Neural progenitor cell (in vitro differentiated cells): ENCODE measurements at regions not wholly inside any gene's neighbourhood (a gene's known extent, or its start where the extent isn't known, plus 50 kb on each side); places are given as distances from the start of the nearest gene placed in this dataset.

Experiments used
- DNase-seq: peaks from one replicate; pipeline ENCODE4 v3.0.0-alpha.2; 2016; ENCODE audit warnings: low spot score
- H2AFZ ChIP-seq: fragments of 200-600 bp; sonication (generic); replicated peaks from 2 replicates; pipeline ENCODE4 v1.6.1; 2016; ENCODE audit warnings: antibody characterized with exemption
- H3F3A ChIP-seq: fragments of 200-600 bp; sonication (generic); 2 replicates; pipeline ENCODE4 v1.6.1; 2016; ENCODE audit warnings: antibody characterized with exemption, low read depth
- H3K27ac ChIP-seq: fragments of 200-600 bp; sonication (generic); 2 replicates; pipeline ENCODE4 v1.5.1; 2016; ENCODE audit warnings: mild to moderate bottlenecking
- H3K27me3 ChIP-seq: fragments of 200-600 bp; sonication (generic); 2 replicates; pipeline ENCODE4 v1.6.1; 2016; ENCODE audit warnings: mild to moderate bottlenecking, moderate library complexity
- H3K36me3 ChIP-seq: fragments of 200-600 bp; sonication (generic); 2 replicates; pipeline ENCODE4 v1.5.1; 2016
- H3K4me1 ChIP-seq: fragments of 200-600 bp; sonication (generic); 2 replicates; pipeline ENCODE4 v1.6.1; 2016; ENCODE audit warnings: mixed run types
- H3K4me2 ChIP-seq: fragments of 200-600 bp; sonication (generic); 2 replicates; pipeline ENCODE4 v1.6.1; 2016
- H3K4me3 ChIP-seq: fragments of 200-600 bp; sonication (generic); 2 replicates; pipeline ENCODE4 v1.5.1; 2016
- H3K79me2 ChIP-seq: fragments of 200-600 bp; sonication (generic); 2 replicates; pipeline ENCODE4 v1.6.1; 2016; ENCODE audit warnings: low read depth
- H3K9ac ChIP-seq: fragments of 200-600 bp; sonication (generic); 2 replicates; pipeline ENCODE4 v1.6.1; 2016
- H3K9me3 ChIP-seq: fragments of 200-600 bp; sonication (generic); 2 replicates; pipeline ENCODE4 v1.5.1; 2016; ENCODE audit warnings: low read depth
- H4K20me1 ChIP-seq: fragments of 200-600 bp; sonication (generic); 2 replicates; pipeline ENCODE4 v1.6.1; 2016; ENCODE audit warnings: low read depth
- H3K27ac Mint-ChIP-seq: 3 replicates; pipeline ENCODE4 v1.8.0; 2021; ENCODE audit warnings: mixed read lengths
- H3K27me3 Mint-ChIP-seq: 2 replicates; pipeline ENCODE4 v1.8.0; 2022; ENCODE audit warnings: low read depth, mild to moderate bottlenecking, inconsistent platforms, moderate library complexity, mixed read lengths; ENCODE audit not compliant: insufficient read depth
- H3K36me3 Mint-ChIP-seq: 3 replicates; pipeline ENCODE4 v1.8.0; 2021; ENCODE audit warnings: mixed read lengths
- H3K4me1 Mint-ChIP-seq: 3 replicates; pipeline ENCODE4 v1.8.0; 2021; ENCODE audit warnings: mixed read lengths
- H3K4me3 Mint-ChIP-seq: 3 replicates; pipeline ENCODE4 v1.8.0; 2021; ENCODE audit warnings: mild to moderate bottlenecking, moderate library complexity, mixed read lengths
- H3K9me3 Mint-ChIP-seq: 3 replicates; pipeline ENCODE4 v1.8.0; 2020; ENCODE audit warnings: mixed read lengths
- CTCF ChIP-seq: fragments of 200-600 bp; sonication (generic); IDR thresholded peaks from 2 replicates; pipeline ENCODE4 v1.5.1; 2017; ENCODE audit warnings: antibody characterized with exemption, mild to moderate bottlenecking
- EZH2 ChIP-seq: fragments of 200-600 bp; sonication (generic); IDR thresholded peaks from 2 replicates; pipeline ENCODE4 v1.6.1; 2017; ENCODE audit warnings: antibody characterized with exemption, mild to moderate bottlenecking, moderate library complexity
- EZH2phosphoT487 ChIP-seq: fragments of 200-600 bp; sonication (generic); IDR thresholded peaks from 2 replicates; pipeline ENCODE4 v1.6.1; 2017; ENCODE audit warnings: antibody characterized with exemption

GRCh38 chr2:160634436-160634835 lies 140.8 kb upstream of the RBMS1 start:
- Histone ChIP-seq H4K20me1 (no peaks in the 10 kb centered on the region), H3K4me1 (peaks cover 14% of the 10 kb centered on the region), H3K4me3 (no peak overlapping the region), H3K27ac (no peak overlapping the region), H3K4me2 (no peak overlapping the region), H3K9ac (no peak overlapping the region), H3F3A (no peaks in the 10 kb centered on the region), H2AFZ (no peak overlapping the region), H3K27me3 (no peaks in the 10 kb centered on the region), H3K9me3 (no peaks in the 10 kb centered on the region), H3K36me3 (peaks cover 1% of the 10 kb centered on the region), H3K79me2 (no peaks in the 10 kb centered on the region)
- H3K27me3 Mint-ChIP-seq: peaks cover 3% of the 10 kb centered on the region
- no peak for TF ChIP-seq CTCF
- no peak for TF ChIP-seq EZH2phosphoT487
- no peak for TF ChIP-seq EZH2
- no peak overlapping the region for H3K27ac Mint-ChIP-seq
- peaks cover 16% of the 10 kb centered on the region for H3K4me1 Mint-ChIP-seq
- DNase-seq: no peak
- H3K36me3 Mint-ChIP-seq: no peaks in the 10 kb centered on the region
- peaks cover 16% of the 10 kb centered on the region for H3K9me3 Mint-ChIP-seq
- H3K4me3 Mint-ChIP-seq: no peak overlapping the region

GRCh38 chr2:160635488-160635887 lies 141.9 kb upstream of the RBMS1 start:
- Histone ChIP-seq H3K36me3 (peaks cover 6% of the 10 kb centered on the region), H3K9me3 (no peaks in the 10 kb centered on the region), H3K4me2 (no peak overlapping the region), H3K79me2 (no peaks in the 10 kb centered on the region), H3K9ac (no peak overlapping the region), H3K27me3 (no peaks in the 10 kb centered on the region), H3K4me3 (no peak overlapping the region), H3K4me1 (peaks cover 14% of the 10 kb centered on the region), H2AFZ (no peak overlapping the region), H3F3A (no peaks in the 10 kb centered on the region), H4K20me1 (no peaks in the 10 kb centered on the region), H3K27ac (no peak overlapping the region)
- TF ChIP-seq EZH2phosphoT487 (no peak), EZH2 (no peak), CTCF (no peak)
- H3K4me1 Mint-ChIP-seq: peaks cover 16% of the 10 kb centered on the region
- no peaks in the 10 kb centered on the region for H3K36me3 Mint-ChIP-seq
- no peak overlapping the region for H3K27ac Mint-ChIP-seq
- peaks cover 24% of the 10 kb centered on the region for H3K9me3 Mint-ChIP-seq
- no peak for DNase-seq
- no peak overlapping the region for H3K4me3 Mint-ChIP-seq
- H3K27me3 Mint-ChIP-seq: peaks cover 3% of the 10 kb centered on the region

- H3K9ac ChIP-seq: no peak overlapping the region
- Mint-ChIP-seq H3K27me3 (peaks cover 3% of the 10 kb centered on the region), H3K9me3 (peaks cover 23% of the 10 kb centered on the region), H3K27ac (no peak overlapping the region), H3K4me3 (no peak overlapping the region), H3K36me3 (no peaks in the 10 kb centered on the region), H3K4me1 (peaks cover 6% of the 10 kb centered on the region)
- no peak overlapping the region for H2AFZ ChIP-seq
- no peaks in the 10 kb centered on the region for H4K20me1 ChIP-seq
- no peaks in the 10 kb centered on the region for H3K9me3 ChIP-seq
- H3F3A ChIP-seq: no peaks in the 10 kb centered on the region
- no peaks in the 10 kb centered on the region for H3K27me3 ChIP-seq
- peaks cover 6% of the 10 kb centered on the region for H3K36me3 ChIP-seq
- no peak overlapping the region for H3K27ac ChIP-seq
- H3K4me1 ChIP-seq: peaks cover 10% of the 10 kb centered on the region
- H3K4me3 ChIP-seq: no peak overlapping the region
- no peak for TF ChIP-seq EZH2phosphoT487
- TF ChIP-seq CTCF: no peak
- TF ChIP-seq EZH2: no peak
- no peak overlapping the region for H3K4me2 ChIP-seq
- no peak for DNase-seq
- no peaks in the 10 kb centered on the region for H3K79me2 ChIP-seq
These were observed 145.9 kb upstream of the RBMS1 start for GRCh38 chr2:160639472-160639871.
